Activated naive CD4-positive, alpha-beta T cell treated with anti-CD3 and anti-CD28 coated beads, Interleukin-2, amount 50 U/mL, for 72 hours (primary cell): ENCODE measurements at regions not wholly inside any gene's neighbourhood (a gene's known extent, or its start where the extent isn't known, plus 50 kb on each side); places are given as distances from the start of the nearest gene placed in this dataset.

ENCODE experiments used
- ATAC-seq, 2 donors: fragments of 150-1000 bp; cut with Tn5 transposase; 2 replicates each; pipeline ENCODE4 v1.10.0; 2021; ENCODE audit warnings: mild to moderate bottlenecking in 2 of 2, moderate library complexity in 2 of 2
- DNase-seq, 2 donors: peaks; one replicate each; pipeline ENCODE4 v3.0.0; 2021 to 2022; ENCODE audit warnings: low spot score in 2 of 2
- H3K27ac Mint-ChIP-seq, 2 donors: one replicate each; pipeline ENCODE4 v1.8.0; 2022; ENCODE audit warnings: mild to moderate bottlenecking in 2 of 2, mixed read lengths in 2 of 2
- H3K36me3 Mint-ChIP-seq, 2 donors: one replicate each; pipeline ENCODE4 v1.8.0; 2022; ENCODE audit warnings: mixed read lengths in 2 of 2
- H3K9me3 Mint-ChIP-seq, 2 donors: one replicate each; pipeline ENCODE4 v1.8.0; 2022; ENCODE audit warnings: mixed read lengths in 2 of 2

GRCh38 chr2:228871012-228871411 lies 400.1 kb downstream of the PID1 start:
- no peak for ATAC-seq
- no peak overlapping the region for H3K27ac Mint-ChIP-seq
- DNase-seq, result no peak
- peaks cover 10 to 20% of the 10 kb centered on the region in 2 donors for H3K9me3 Mint-ChIP-seq
- H3K36me3 Mint-ChIP-seq, result no peaks in the 10 kb centered on the region

GRCh38 chr2:228869636-228870264 lies 401.3 kb downstream of the PID1 start:
- H3K27ac Mint-ChIP-seq, result no peak overlapping the region
- DNase-seq, result no peak
- no peaks in the 10 kb centered on the region for H3K36me3 Mint-ChIP-seq
- no peak for ATAC-seq
- peaks cover 14 to 20% of the 10 kb centered on the region in 2 donors for H3K9me3 Mint-ChIP-seq

- Mint-ChIP-seq H3K27ac (no peak overlapping the region), H3K36me3 (no peaks in the 10 kb centered on the region), H3K9me3 (peaks cover 16 to 20% of the 10 kb centered on the region in 2 donors)
- DNase-seq, result no peak
- ATAC-seq, result no peak
Observed at GRCh38 chr2:228867406-228867805, 403.7 kb downstream of the PID1 start.

DNA sequence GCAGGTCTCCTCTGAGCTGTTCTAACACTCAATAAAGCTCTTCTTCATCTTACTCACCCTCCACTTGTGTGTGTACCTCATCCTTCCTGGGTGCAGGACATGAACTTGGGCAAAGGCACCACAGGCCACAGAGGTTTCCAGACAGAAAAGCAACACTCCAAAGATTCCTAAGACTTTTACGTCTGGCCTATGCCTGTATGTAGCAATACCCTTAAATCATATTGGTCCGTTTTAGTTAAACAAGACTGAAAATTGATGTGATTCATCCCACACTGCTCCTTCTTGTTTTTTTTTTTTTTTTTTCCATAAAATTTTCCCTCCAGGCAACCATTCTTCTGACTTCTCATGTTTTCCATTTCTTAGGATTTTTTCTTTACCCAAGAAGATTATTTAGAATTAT lies 404.3 kb downstream of the PID1 start:
- Mint-ChIP-seq H3K36me3 (no peaks in the 10 kb centered on the region), H3K27ac (no peak overlapping the region), H3K9me3 (peaks cover 17 to 20% of the 10 kb centered on the region in 2 donors)
- DNase-seq (no peak), ATAC-seq (no peak)

GRCh38 chr2:228866044-228866443 lies 405.0 kb downstream of the PID1 start:
- peaks cover 20% of the 10 kb centered on the region in 2 donors for H3K9me3 Mint-ChIP-seq
- H3K27ac Mint-ChIP-seq, result no peak overlapping the region
- no peak for DNase-seq
- no peak for ATAC-seq
- no peaks in the 10 kb centered on the region for H3K36me3 Mint-ChIP-seq

GRCh38 chr2:228864131-228864530 lies 407.0 kb downstream of the PID1 start:
- peaks cover 11 to 17% of the 10 kb centered on the region in 2 donors for H3K9me3 Mint-ChIP-seq

GRCh38 chr2:228860601-228861285 lies 410.3 kb downstream of the PID1 start:
- ATAC-seq (no peak), DNase-seq (no peak)
- Mint-ChIP-seq H3K27ac (no peak overlapping the region), H3K36me3 (no peaks in the 10 kb centered on the region), H3K9me3 (peaks cover 10 to 24% of the 10 kb centered on the region in 2 donors)

More at GRCh38 chr2:228864131-228864530, 407.0 kb downstream of the PID1 start:
- no peak for ATAC-seq
- Mint-ChIP-seq H3K27ac (no peak overlapping the region), H3K36me3 (no peaks in the 10 kb centered on the region)
- DNase-seq, result no peak

DNA sequence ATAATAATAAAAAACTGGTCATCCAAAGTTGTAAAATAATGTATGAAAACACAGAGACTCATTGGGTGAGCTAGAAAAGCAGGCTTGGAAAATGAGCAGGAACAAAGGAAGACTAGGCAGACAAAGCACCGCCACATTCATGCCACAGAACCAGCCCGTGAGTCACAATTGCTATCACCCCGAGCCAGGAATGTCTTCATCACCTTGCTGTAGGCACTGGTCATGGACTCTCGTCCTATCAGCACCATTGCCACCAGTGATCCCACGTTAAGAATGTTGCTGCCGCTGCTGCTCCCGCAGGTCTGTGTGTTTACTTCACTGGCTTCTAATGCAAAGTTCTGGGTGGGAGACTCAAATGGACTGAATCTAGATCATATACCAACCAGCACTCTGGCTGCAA lies 417.9 kb downstream of the PID1 start:
- Mint-ChIP-seq H3K27ac (no peak overlapping the region), H3K9me3 (peaks cover 9 to 17% of the 10 kb centered on the region in 2 donors), H3K36me3 (no peaks in the 10 kb centered on the region)
- DNase-seq (no peak), ATAC-seq (no peak)

- ATAC-seq, result no peak
- peaks cover 4 to 5% of the 10 kb centered on the region in 2 donors for H3K9me3 Mint-ChIP-seq
- H3K27ac Mint-ChIP-seq, result no peak overlapping the region
- no peak for DNase-seq
- H3K36me3 Mint-ChIP-seq, result no peaks in the 10 kb centered on the region
Observed at GRCh38 chr2:228848638-228849037, 422.4 kb downstream of the PID1 start.

DNA sequence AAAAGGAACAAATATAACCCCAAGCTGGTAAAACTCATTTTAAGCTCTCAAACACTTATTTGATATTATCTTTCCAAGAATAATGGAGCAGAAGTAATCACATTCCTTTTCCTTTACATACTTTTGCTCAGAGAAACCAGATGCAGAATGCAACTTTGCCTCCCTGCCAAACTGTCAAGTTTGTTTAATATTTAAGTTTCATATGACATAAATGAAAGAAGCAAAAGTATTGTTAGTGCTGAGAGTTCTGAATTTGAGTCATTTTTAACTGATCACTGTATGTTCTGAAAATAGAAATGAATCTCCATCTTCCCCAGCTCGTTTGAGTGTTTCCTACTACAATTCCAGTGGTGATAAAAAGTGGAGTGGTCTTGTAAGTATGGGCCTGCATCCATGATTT lies 423.4 kb downstream of the PID1 start:
- DNase-seq (no peak), ATAC-seq (no peak)
- Mint-ChIP-seq H3K27ac (no peak overlapping the region), H3K36me3 (no peaks in the 10 kb centered on the region), H3K9me3 (peaks cover 4 to 5% of the 10 kb centered on the region in 2 donors)

GRCh38 chr2:228846161-228846560 lies 424.9 kb downstream of the PID1 start:
- no peak for DNase-seq
- ATAC-seq, result no peak
- Mint-ChIP-seq H3K9me3 (no peaks in the 10 kb centered on the region), H3K27ac (no peak overlapping the region), H3K36me3 (no peaks in the 10 kb centered on the region)

- Mint-ChIP-seq H3K9me3 (peaks cover 0 to 3% of the 10 kb centered on the region in 2 donors), H3K36me3 (no peaks in the 10 kb centered on the region), H3K27ac (no peak overlapping the region)
- DNase-seq, result no peak
- no peak for ATAC-seq
Observed at GRCh38 chr2:228845162-228845925, 425.7 kb downstream of the PID1 start.

DNA sequence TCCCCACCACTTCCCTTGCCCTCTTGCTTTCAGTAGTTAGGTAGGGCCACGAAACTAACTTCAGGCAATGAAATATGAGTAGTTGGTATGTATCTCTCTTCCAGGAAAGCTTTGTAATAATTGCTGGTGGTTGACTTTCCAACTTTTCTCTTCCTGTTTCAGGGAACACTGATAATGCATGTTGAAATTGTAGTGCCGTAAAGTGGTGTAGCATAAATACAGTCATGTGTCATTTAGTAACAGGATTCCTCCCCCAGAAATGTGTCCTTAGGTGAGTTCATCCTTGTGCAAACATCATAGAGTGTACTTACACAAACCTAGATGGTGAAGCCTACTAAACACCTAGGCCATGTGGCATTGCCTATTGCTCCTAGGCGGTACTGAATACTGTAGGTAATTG lies 429.2 kb downstream of the PID1 start:
- ATAC-seq (no peak), DNase-seq (no peak)
- peaks cover 3 to 6% of the 10 kb centered on the region in 2 donors for H3K9me3 Mint-ChIP-seq
- no peak overlapping the region for H3K27ac Mint-ChIP-seq
- no peaks in the 10 kb centered on the region for H3K36me3 Mint-ChIP-seq

DNA sequence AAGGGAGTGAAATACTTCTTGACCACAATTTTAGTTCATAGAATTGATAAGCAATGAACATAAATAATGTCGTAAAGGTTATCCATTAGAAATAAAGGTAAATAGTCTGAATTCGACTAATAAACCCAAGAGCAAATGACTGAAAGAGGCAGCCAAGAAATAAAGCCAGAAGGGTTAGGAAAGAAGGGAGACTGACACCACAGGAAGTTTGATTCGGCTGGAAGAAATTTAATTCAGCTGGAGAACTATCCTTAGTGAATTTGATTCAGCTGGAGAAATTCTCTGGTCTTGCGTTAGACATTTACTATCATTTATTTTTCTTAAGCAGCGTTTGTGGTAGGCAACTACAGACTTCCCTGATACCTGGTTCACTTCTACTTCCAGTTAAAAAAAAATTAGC lies 429.6 kb downstream of the PID1 start:
- Mint-ChIP-seq H3K36me3 (no peaks in the 10 kb centered on the region), H3K27ac (no peak overlapping the region), H3K9me3 (peaks cover 3 to 6% of the 10 kb centered on the region in 2 donors)
- ATAC-seq (no peak), DNase-seq (no peak)

- Mint-ChIP-seq H3K36me3 (no peaks in the 10 kb centered on the region), H3K27ac (no peak overlapping the region), H3K9me3 (peaks cover 6 to 11% of the 10 kb centered on the region in 2 donors)
- ATAC-seq, result no peak
- no peak for DNase-seq
Observed at GRCh38 chr2:228840743-228841114, 430.4 kb downstream of the PID1 start.

DNA sequence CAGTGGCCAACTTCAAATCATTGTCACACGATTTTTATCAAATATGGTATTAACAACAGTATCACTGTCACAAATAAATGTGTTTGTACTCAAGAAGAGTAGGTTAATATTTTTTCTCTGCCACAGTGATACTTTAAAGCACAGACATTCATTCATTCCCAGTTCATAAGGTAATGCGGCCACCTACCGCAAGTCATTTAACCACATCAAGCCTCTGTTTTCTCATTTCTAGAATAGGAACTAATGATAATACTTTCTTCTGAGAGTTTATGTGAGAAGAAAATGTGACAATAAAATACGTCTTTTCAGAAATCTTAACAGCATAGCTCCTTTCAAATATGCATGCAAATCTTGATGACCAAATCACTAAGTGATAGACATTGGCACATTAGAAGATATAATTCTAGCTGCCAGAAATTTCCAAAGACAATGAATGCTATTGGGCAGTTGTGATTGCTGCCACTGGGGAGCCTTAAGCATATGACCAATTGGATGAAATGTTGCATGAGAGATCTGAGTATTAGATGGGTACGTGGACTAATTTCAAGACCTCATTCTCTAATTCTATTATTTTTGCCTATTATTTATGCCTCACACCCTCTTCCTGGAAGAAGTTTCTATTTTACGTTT lies 430.9 kb downstream of the PID1 start:
- H3K27ac Mint-ChIP-seq, result no peak overlapping the region
- DNase-seq (no peak), ATAC-seq (no peak)
- H3K9me3 Mint-ChIP-seq, result peaks cover 6 to 11% of the 10 kb centered on the region in 2 donors
- H3K36me3 Mint-ChIP-seq, result no peaks in the 10 kb centered on the region

GRCh38 chr2:228839421-228839876 lies 431.6 kb downstream of the PID1 start:
- Mint-ChIP-seq H3K9me3 (peaks cover 10 to 11% of the 10 kb centered on the region in 2 donors), H3K36me3 (no peaks in the 10 kb centered on the region), H3K27ac (no peak overlapping the region)
- ATAC-seq (no peak), DNase-seq (no peak)
